ENCODE measurements at regions not wholly inside any gene's neighbourhood (a gene's known extent, or its start where the extent isn't known, plus 50 kb on each side); places are given as distances from the start of the nearest gene placed in this dataset.

GRCh38 chr7:93697901-93698300 is 123.4 kb upstream of the CALCR start:
- TF ChIP-seq ZBTB7A (IDR thresholded peaks at IDR 0.05; ENCODE audit: low read depth): no peak
- TF ChIP-seq NFIC (IDR thresholded peaks at IDR 0.05): no peak
- no peak for TF ChIP-seq EP300 (IDR thresholded peaks at IDR 0.05; ENCODE audit: borderline replicate concordance)
- TF ChIP-seq, protein P1, sequence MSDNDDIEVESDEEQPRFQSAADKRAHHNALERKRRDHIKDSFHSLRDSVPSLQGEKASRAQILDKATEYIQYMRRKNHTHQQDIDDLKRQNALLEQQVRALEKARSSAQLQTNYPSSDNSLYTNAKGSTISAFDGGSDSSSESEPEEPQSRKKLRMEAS (IDR thresholded peaks at IDR 0.05): no peak
- TF ChIP-seq TCF12 (IDR thresholded peaks at IDR 0.05; ENCODE audit: low read depth): no peak
- no peak for TF ChIP-seq CREB1 (IDR thresholded peaks at IDR 0.05; ENCODE audit: low read depth)
- TF ChIP-seq FOXM1 (IDR thresholded peaks at IDR 0.05; ENCODE audit: borderline replicate concordance, low read depth): no peak
- TF ChIP-seq TAF1 (IDR thresholded peaks at IDR 0.05; ENCODE audit: low read depth): no peak
- TF ChIP-seq YY1 (IDR thresholded peaks at IDR 0.05; ENCODE audit: low read depth): no peak
- TF ChIP-seq, protein P2, sequence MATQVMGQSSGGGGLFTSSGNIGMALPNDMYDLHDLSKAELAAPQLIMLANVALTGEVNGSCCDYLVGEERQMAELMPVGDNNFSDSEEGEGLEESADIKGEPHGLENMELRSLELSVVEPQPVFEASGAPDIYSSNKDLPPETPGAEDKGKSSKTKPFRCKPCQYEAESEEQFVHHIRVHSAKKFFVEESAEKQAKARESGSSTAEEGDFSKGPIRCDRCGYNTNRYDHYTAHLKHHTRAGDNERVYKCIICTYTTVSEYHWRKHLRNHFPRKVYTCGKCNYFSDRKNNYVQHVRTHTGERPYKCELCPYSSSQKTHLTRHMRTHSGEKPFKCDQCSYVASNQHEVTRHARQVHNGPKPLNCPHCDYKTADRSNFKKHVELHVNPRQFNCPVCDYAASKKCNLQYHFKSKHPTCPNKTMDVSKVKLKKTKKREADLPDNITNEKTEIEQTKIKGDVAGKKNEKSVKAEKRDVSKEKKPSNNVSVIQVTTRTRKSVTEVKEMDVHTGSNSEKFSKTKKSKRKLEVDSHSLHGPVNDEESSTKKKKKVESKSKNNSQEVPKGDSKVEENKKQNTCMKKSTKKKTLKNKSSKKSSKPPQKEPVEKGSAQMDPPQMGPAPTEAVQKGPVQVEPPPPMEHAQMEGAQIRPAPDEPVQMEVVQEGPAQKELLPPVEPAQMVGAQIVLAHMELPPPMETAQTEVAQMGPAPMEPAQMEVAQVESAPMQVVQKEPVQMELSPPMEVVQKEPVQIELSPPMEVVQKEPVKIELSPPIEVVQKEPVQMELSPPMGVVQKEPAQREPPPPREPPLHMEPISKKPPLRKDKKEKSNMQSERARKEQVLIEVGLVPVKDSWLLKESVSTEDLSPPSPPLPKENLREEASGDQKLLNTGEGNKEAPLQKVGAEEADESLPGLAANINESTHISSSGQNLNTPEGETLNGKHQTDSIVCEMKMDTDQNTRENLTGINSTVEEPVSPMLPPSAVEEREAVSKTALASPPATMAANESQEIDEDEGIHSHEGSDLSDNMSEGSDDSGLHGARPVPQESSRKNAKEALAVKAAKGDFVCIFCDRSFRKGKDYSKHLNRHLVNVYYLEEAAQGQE (IDR thresholded peaks at IDR 0.05; ENCODE audit: low read depth): no peak
- no peak for TF ChIP-seq USF1 (IDR thresholded peaks at IDR 0.05)
- no peak for TF ChIP-seq TEAD4 (IDR thresholded peaks at IDR 0.05)
- TF ChIP-seq EGR1 (IDR thresholded peaks at IDR 0.05): no peak
- no peak for TF ChIP-seq RAD21 (IDR thresholded peaks at IDR 0.05; ENCODE audit: low read depth)
- no peak for TF ChIP-seq CEBPB (IDR thresholded peaks at IDR 0.05)

- no peak for TF ChIP-seq NFIC (IDR thresholded peaks at IDR 0.05)
- TF ChIP-seq TEAD4 (IDR thresholded peaks at IDR 0.05): no peak
- TF ChIP-seq CREB1 (IDR thresholded peaks at IDR 0.05; ENCODE audit: low read depth): no peak
- no peak for TF ChIP-seq TAF1 (IDR thresholded peaks at IDR 0.05; ENCODE audit: low read depth)
- no peak for TF ChIP-seq EGR1 (IDR thresholded peaks at IDR 0.05)
- no peak for TF ChIP-seq RAD21 (IDR thresholded peaks at IDR 0.05; ENCODE audit: low read depth)
- no peak for TF ChIP-seq ZBTB7A (IDR thresholded peaks at IDR 0.05; ENCODE audit: low read depth)
- TF ChIP-seq FOXM1 (IDR thresholded peaks at IDR 0.05; ENCODE audit: borderline replicate concordance, low read depth): no peak
- no peak for TF ChIP-seq USF1 (IDR thresholded peaks at IDR 0.05)
- no peak for TF ChIP-seq YY1 (IDR thresholded peaks at IDR 0.05; ENCODE audit: low read depth)
Measured at GRCh38 chr7:93693796-93694195, 119.3 kb upstream of the CALCR start.

DNA sequence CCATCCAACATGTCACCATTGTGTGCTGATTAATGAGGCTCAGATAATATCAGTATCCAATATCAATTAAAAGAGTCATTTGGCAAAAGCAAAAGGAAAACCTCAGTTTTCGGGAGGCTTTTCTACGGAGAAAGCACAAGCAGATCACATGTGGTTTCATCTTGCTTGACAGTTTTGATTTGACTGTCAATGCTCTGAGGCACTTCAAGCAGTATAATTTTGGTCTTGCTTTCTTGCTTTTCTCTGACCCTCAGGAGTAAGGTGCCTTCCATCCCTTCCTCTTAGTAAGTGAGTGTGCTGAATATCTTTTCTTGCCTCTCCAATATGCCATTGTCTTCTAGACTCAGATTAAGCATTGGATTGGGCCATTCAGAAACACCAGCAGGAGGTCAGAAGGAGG is 115.5 kb upstream of the CALCR start:
- TF ChIP-seq FOXM1 (IDR thresholded peaks at IDR 0.05; ENCODE audit: borderline replicate concordance, low read depth) (no peak), YY1 (IDR thresholded peaks at IDR 0.05; ENCODE audit: low read depth) (no peak), EGR1 (IDR thresholded peaks at IDR 0.05) (no peak), USF1 (IDR thresholded peaks at IDR 0.05) (no peak), CEBPB (IDR thresholded peaks at IDR 0.05) (no peak), TCF12 (IDR thresholded peaks at IDR 0.05; ENCODE audit: low read depth) (no peak), TEAD4 (IDR thresholded peaks at IDR 0.05) (no peak), EP300 (IDR thresholded peaks at IDR 0.05; ENCODE audit: borderline replicate concordance) (no peak), ZBTB7A (IDR thresholded peaks at IDR 0.05; ENCODE audit: low read depth) (no peak), NFIC (IDR thresholded peaks at IDR 0.05) (no peak), CREB1 (IDR thresholded peaks at IDR 0.05; ENCODE audit: low read depth) (no peak), RAD21 (IDR thresholded peaks at IDR 0.05; ENCODE audit: low read depth) (no peak)
- TF ChIP-seq, protein P2 (IDR thresholded peaks at IDR 0.05; ENCODE audit: low read depth): no peak
- TF ChIP-seq, protein P1 (IDR thresholded peaks at IDR 0.05): no peak

DNA sequence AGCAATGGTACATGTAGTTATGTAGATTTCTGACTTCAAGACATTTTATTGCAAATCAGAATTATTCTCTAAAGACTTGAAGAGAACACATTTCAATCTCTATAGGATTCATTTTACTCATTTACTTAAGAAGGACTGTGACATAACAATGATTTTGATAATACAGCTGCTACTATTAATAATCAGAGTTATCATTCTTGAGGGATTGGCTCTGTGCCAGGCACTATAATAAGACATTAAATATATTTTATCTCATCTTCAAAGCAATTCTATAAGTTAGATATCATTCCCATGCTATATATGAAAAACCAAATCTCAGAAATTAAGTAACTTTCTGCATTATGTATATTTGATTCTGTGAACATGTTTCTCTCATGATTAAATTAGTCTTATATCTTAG is 103.7 kb upstream of the CALCR start:
- TF ChIP-seq FOXM1 (IDR thresholded peaks at IDR 0.05; ENCODE audit: borderline replicate concordance, low read depth): no peak
- TF ChIP-seq RAD21 (IDR thresholded peaks at IDR 0.05; ENCODE audit: low read depth): no peak
- no peak for TF ChIP-seq CREB1 (IDR thresholded peaks at IDR 0.05; ENCODE audit: low read depth)
- TF ChIP-seq, protein P2 (IDR thresholded peaks at IDR 0.05; ENCODE audit: low read depth): no peak
- no peak for TF ChIP-seq ZBTB7A (IDR thresholded peaks at IDR 0.05; ENCODE audit: low read depth)
- no peak for TF ChIP-seq EP300 (IDR thresholded peaks at IDR 0.05; ENCODE audit: borderline replicate concordance)
- TF ChIP-seq, protein P1 (IDR thresholded peaks at IDR 0.05): no peak
- TF ChIP-seq YY1 (IDR thresholded peaks at IDR 0.05; ENCODE audit: low read depth): no peak
- no peak for TF ChIP-seq TCF12 (IDR thresholded peaks at IDR 0.05; ENCODE audit: low read depth)
- no peak for TF ChIP-seq TAF1 (IDR thresholded peaks at IDR 0.05; ENCODE audit: low read depth)
- TF ChIP-seq USF1 (IDR thresholded peaks at IDR 0.05): no peak
- no peak for TF ChIP-seq TEAD4 (IDR thresholded peaks at IDR 0.05)
- no peak for TF ChIP-seq NFIC (IDR thresholded peaks at IDR 0.05)
- TF ChIP-seq EGR1 (IDR thresholded peaks at IDR 0.05): no peak
- no peak for TF ChIP-seq CEBPB (IDR thresholded peaks at IDR 0.05)

Measured in Ishikawa (cell line).